GM23338 (cell line): ENCODE measurements at regions not wholly inside any gene's neighbourhood (a gene's known extent, or its start where the extent isn't known, plus 50 kb on each side); places are given as distances from the start of the nearest gene placed in this dataset.

Source experiments
- ATAC-seq: fragments of 200-7000 bp; cut with Tn5 transposase; 3 replicates; pipeline ENCODE4 v1.9.1; 2020
- DNase-seq: peaks from one replicate; pipeline ENCODE4 v3.0.0-alpha.2; 2015; ENCODE audit warnings: low spot score
- H2AFZ ChIP-seq: fragments of 200-600 bp; sonication (generic); 2 replicates; pipeline ENCODE4 v1.8.0; 2016; ENCODE audit warnings: antibody characterized with exemption, mild to moderate bottlenecking, moderate library complexity
- H3F3A ChIP-seq: fragments of 200-600 bp; sonication (generic); replicated peaks from 2 replicates; pipeline ENCODE4 v1.8.0; 2017; ENCODE audit warnings: antibody characterized with exemption, mixed run types, low read depth
- H3K27ac ChIP-seq: fragments of 200-600 bp; sonication (generic); 2 replicates; pipeline ENCODE4 v1.6.1; 2016; ENCODE audit warnings: low read depth
- H3K27me3 ChIP-seq: fragments of 200-600 bp; sonication (generic); 2 replicates; pipeline ENCODE4 v1.8.0; 2016; ENCODE audit warnings: mild to moderate bottlenecking, mixed run types, moderate library complexity; ENCODE audit not compliant: insufficient read depth
- H3K36me3 ChIP-seq: fragments of 200-600 bp; sonication (generic); 2 replicates; pipeline ENCODE4 v1.8.0; 2016; ENCODE audit warnings: mild to moderate bottlenecking; ENCODE audit not compliant: insufficient read depth
- H3K4me1 ChIP-seq: fragments of 200-600 bp; sonication (generic); 2 replicates; pipeline ENCODE4 v1.8.0; 2016; ENCODE audit warnings: mild to moderate bottlenecking, moderate library complexity; ENCODE audit not compliant: insufficient read depth
- H3K4me2 ChIP-seq: fragments of 200-600 bp; sonication (generic); 2 replicates; pipeline ENCODE4 v1.7.1; 2017; ENCODE audit warnings: mixed run types
- H3K4me3 ChIP-seq: fragments of 200-600 bp; sonication (generic); 2 replicates; pipeline ENCODE4 v1.6.1; 2016; ENCODE audit warnings: mixed run types
- H3K79me2 ChIP-seq: fragments of 200-600 bp; sonication (generic); replicated peaks from 2 replicates; pipeline ENCODE4 v1.8.0; 2017; ENCODE audit warnings: mild to moderate bottlenecking; ENCODE audit not compliant: insufficient read depth
- H3K9me2 ChIP-seq: fragments of 200-600 bp; sonication (generic); 2 replicates; pipeline ENCODE4 v1.8.0; 2017; ENCODE audit not compliant: insufficient read depth
- H4K20me1 ChIP-seq: fragments of 200-600 bp; sonication (generic); replicated peaks from 2 replicates; pipeline ENCODE4 v1.8.0; 2017; ENCODE audit warnings: mild to moderate bottlenecking; ENCODE audit not compliant: insufficient read depth
- H3K27ac Mint-ChIP-seq: 2 replicates; pipeline ENCODE4 v1.8.0; 2020; ENCODE audit warnings: inconsistent platforms, mild to moderate bottlenecking, moderate library complexity, mixed read lengths
- H3K27me3 Mint-ChIP-seq: 3 replicates; pipeline ENCODE4 v1.8.0; 2022; ENCODE audit warnings: low read depth, mild to moderate bottlenecking, moderate library complexity, mixed read lengths, inconsistent platforms; ENCODE audit not compliant: insufficient read depth, poor library complexity
- H3K36me3 Mint-ChIP-seq: 3 replicates; pipeline ENCODE4 v1.8.0; 2021; ENCODE audit warnings: low read depth, mild to moderate bottlenecking, inconsistent platforms, moderate library complexity, mixed read lengths
- H3K4me1 Mint-ChIP-seq: 3 replicates; pipeline ENCODE4 v1.8.0; 2020; ENCODE audit warnings: mild to moderate bottlenecking, inconsistent platforms, mixed read lengths
- H3K4me3 Mint-ChIP-seq: 3 replicates; pipeline ENCODE4 v1.8.0; 2021; ENCODE audit warnings: moderate library complexity, mild to moderate bottlenecking, inconsistent platforms, mixed read lengths
- H3K9me3 Mint-ChIP-seq: 3 replicates; pipeline ENCODE4 v1.8.0; 2020; ENCODE audit warnings: moderate library complexity, mild to moderate bottlenecking, inconsistent platforms, mixed read lengths
- CREB1 ChIP-seq: fragments of 250-450 bp; sonication (Bioruptor Pico); IDR thresholded peaks from 2 replicates; pipeline ENCODE4 v1.5.0; 2020; ENCODE audit warnings: low read depth, mild to moderate bottlenecking, moderate library complexity
- ETS1 ChIP-seq: IDR thresholded peaks from 2 replicates; pipeline ENCODE4 v1.6.1; 2016; ENCODE audit warnings: antibody characterized with exemption
- EZH2 ChIP-seq: fragments of 200-600 bp; sonication (generic); IDR thresholded peaks from one replicate; pipeline ENCODE4 v1.8.0; 2017; ENCODE audit warnings: antibody characterized with exemption, mild to moderate bottlenecking, low read depth; ENCODE audit not compliant: unreplicated experiment
- EZH2phosphoT487 ChIP-seq: fragments of 200-600 bp; sonication (generic); IDR thresholded peaks from one replicate; pipeline ENCODE4 v1.8.1; 2018; ENCODE audit warnings: antibody characterized with exemption; ENCODE audit not compliant: unreplicated experiment
- JUNB ChIP-seq: IDR thresholded peaks from one replicate; pipeline ENCODE4 v1.6.1; 2016; ENCODE audit warnings: antibody characterized with exemption; ENCODE audit not compliant: unreplicated experiment
- NANOG ChIP-seq: IDR thresholded peaks from 2 replicates; pipeline ENCODE4 v1.6.1; 2016; ENCODE audit warnings: antibody characterized with exemption, borderline replicate concordance
- POLR2AphosphoS5 ChIP-seq: IDR thresholded peaks from 2 replicates; pipeline ENCODE4 v1.6.1; 2016; ENCODE audit warnings: antibody characterized with exemption, low read depth
- STAT1 ChIP-seq: IDR thresholded peaks from one replicate; pipeline ENCODE4 v1.6.1; 2016; ENCODE audit warnings: antibody characterized with exemption; ENCODE audit not compliant: unreplicated experiment
- ZNF331 ChIP-seq: fragments of 250-450 bp; sonication (Bioruptor Pico); IDR thresholded peaks from 2 replicates; pipeline ENCODE4 v1.5.0; 2020; ENCODE audit warnings: low read depth, mild to moderate bottlenecking, moderate library complexity
- ZNF462 ChIP-seq: fragments of 250-450 bp; sonication (Bioruptor Pico); IDR thresholded peaks from 2 replicates; pipeline ENCODE4 v1.5.0; 2020; ENCODE audit warnings: mild to moderate bottlenecking, moderate library complexity
- TF ChIP-seq, protein P1 (sequence below): IDR thresholded peaks from one replicate; pipeline ENCODE4 v1.6.1; 2018; ENCODE audit warnings: antibody characterized with exemption; ENCODE audit not compliant: unreplicated experiment

GRCh38 chr4:180560896-180561295 is 1682.3 kb upstream of the TENM3 start:
- no peak for TF ChIP-seq NANOG
- TF ChIP-seq ZNF462 (CRISPR knock-in tag), result no peak
- no peak for TF ChIP-seq POLR2AphosphoS5
- no peak for TF ChIP-seq STAT1
- TF ChIP-seq, protein P1, sequence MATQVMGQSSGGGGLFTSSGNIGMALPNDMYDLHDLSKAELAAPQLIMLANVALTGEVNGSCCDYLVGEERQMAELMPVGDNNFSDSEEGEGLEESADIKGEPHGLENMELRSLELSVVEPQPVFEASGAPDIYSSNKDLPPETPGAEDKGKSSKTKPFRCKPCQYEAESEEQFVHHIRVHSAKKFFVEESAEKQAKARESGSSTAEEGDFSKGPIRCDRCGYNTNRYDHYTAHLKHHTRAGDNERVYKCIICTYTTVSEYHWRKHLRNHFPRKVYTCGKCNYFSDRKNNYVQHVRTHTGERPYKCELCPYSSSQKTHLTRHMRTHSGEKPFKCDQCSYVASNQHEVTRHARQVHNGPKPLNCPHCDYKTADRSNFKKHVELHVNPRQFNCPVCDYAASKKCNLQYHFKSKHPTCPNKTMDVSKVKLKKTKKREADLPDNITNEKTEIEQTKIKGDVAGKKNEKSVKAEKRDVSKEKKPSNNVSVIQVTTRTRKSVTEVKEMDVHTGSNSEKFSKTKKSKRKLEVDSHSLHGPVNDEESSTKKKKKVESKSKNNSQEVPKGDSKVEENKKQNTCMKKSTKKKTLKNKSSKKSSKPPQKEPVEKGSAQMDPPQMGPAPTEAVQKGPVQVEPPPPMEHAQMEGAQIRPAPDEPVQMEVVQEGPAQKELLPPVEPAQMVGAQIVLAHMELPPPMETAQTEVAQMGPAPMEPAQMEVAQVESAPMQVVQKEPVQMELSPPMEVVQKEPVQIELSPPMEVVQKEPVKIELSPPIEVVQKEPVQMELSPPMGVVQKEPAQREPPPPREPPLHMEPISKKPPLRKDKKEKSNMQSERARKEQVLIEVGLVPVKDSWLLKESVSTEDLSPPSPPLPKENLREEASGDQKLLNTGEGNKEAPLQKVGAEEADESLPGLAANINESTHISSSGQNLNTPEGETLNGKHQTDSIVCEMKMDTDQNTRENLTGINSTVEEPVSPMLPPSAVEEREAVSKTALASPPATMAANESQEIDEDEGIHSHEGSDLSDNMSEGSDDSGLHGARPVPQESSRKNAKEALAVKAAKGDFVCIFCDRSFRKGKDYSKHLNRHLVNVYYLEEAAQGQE, result no peak
- TF ChIP-seq CREB1 (CRISPR knock-in tag), result no peak
- no peak for TF ChIP-seq ETS1
- no peak for TF ChIP-seq ZNF331 (CRISPR knock-in tag)
- no peak for TF ChIP-seq EZH2
- TF ChIP-seq JUNB, result no peak
- TF ChIP-seq EZH2phosphoT487, result no peak
- Histone ChIP-seq H3K27me3 (no peaks in the 10 kb centered on the region), H4K20me1 (no peaks in the 10 kb centered on the region), H3K4me2 (no peak overlapping the region), H3K27ac (no peak overlapping the region), H3K4me3 (no peak overlapping the region), H3K9me2 (peaks cover 2% of the 10 kb centered on the region; the same call in 1 of the 2 replicates), H2AFZ (no peak overlapping the region), H3K36me3 (no peaks in the 10 kb centered on the region), H3F3A (no peaks in the 10 kb centered on the region), H3K4me1 (no peaks in the 10 kb centered on the region), H3K79me2 (no peaks in the 10 kb centered on the region)
- peaks cover 4% of the 10 kb centered on the region; the same call in 2 of the 3 replicates for H3K4me1 Mint-ChIP-seq
- no peak overlapping the region for H3K27ac Mint-ChIP-seq
- H3K36me3 Mint-ChIP-seq, result no peaks in the 10 kb centered on the region
- ATAC-seq (no peak), DNase-seq (no peak)
- H3K9me3 Mint-ChIP-seq, result no peaks in the 10 kb centered on the region
- H3K4me3 Mint-ChIP-seq, result no peak overlapping the region
- peaks cover 4% of the 10 kb centered on the region for H3K27me3 Mint-ChIP-seq
